ENCODE measurements at regions not wholly inside any gene's neighbourhood (a gene's known extent, or its start where the extent isn't known, plus 50 kb on each side); places are given as distances from the start of the nearest gene placed in this dataset.
A peak's percentile ranks its signal among the peaks of the same experiment; 100 is the strongest.

DNA sequence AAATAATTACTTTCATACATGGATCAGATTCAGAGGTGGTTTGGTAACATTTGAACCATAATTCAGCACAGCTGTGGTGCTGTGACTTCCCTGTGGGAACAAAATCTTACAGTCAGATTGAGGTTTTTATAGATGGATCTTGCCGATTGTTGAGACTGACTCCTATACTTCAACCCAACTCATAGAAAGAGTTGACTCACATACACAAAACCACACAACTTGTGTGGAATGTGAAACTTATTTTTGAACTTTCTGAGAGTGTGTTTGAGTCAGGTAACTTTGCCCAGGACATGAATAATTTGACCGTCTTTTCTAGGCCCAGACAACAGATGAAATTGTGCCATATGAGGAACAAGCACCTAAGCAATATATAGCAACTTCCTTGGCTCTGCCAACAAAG lies 1152.4 kb upstream of the AMELY start:
- TF ChIP-seq, protein P1, sequence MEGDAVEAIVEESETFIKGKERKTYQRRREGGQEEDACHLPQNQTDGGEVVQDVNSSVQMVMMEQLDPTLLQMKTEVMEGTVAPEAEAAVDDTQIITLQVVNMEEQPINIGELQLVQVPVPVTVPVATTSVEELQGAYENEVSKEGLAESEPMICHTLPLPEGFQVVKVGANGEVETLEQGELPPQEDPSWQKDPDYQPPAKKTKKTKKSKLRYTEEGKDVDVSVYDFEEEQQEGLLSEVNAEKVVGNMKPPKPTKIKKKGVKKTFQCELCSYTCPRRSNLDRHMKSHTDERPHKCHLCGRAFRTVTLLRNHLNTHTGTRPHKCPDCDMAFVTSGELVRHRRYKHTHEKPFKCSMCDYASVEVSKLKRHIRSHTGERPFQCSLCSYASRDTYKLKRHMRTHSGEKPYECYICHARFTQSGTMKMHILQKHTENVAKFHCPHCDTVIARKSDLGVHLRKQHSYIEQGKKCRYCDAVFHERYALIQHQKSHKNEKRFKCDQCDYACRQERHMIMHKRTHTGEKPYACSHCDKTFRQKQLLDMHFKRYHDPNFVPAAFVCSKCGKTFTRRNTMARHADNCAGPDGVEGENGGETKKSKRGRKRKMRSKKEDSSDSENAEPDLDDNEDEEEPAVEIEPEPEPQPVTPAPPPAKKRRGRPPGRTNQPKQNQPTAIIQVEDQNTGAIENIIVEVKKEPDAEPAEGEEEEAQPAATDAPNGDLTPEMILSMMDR (IDR thresholded peaks at IDR 0.05; ENCODE audit: borderline replicate concordance): no peak
- Histone ChIP-seq H3K27me3 (ENCODE audit: low read depth) (no peaks in the 10 kb centered on the region), H3K4me3 (no peak overlapping the region), H3K27ac (replicated peaks) (peak overlapping the region; percentile 40), H3K4me1 (no peaks in the 10 kb centered on the region), H3K36me3 (no peaks in the 10 kb centered on the region), H3K9me3 (replicated peaks) (no peaks in the 10 kb centered on the region)
- no peak for DNase-seq
- intact Hi-C loops (cut with micrococcal nuclease): no loop called here

DNA sequence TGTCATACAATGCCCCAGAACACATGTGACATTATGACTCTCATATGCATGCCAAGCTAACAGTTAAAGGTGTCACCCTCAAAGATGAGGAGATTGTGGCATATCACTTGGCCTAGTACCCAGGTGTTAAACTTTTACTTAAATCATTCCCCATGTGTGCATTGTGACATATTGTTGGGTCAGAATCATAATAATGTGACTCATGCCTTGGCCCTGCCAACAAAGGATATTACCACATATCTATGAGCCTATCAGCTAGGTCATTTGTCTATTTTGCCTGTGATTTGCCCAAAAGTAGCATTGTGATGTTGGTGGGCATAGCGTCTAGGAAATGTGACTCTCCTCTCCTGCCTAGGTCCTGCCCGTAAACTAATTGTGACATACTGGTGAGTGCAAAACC lies 1147.1 kb upstream of the AMELY start:
- H3K27ac ChIP-seq (replicated peaks): no peak overlapping the region
- H3K4me1 ChIP-seq: no peaks in the 10 kb centered on the region
- TF ChIP-seq, protein P1 (IDR thresholded peaks at IDR 0.05; ENCODE audit: borderline replicate concordance): no peak
- no peaks in the 10 kb centered on the region for H3K9me3 ChIP-seq (replicated peaks)
- H3K36me3 ChIP-seq: no peaks in the 10 kb centered on the region
- H3K27me3 ChIP-seq (ENCODE audit: low read depth): no peaks in the 10 kb centered on the region
- intact Hi-C loops (cut with micrococcal nuclease): no loop called here
- no peak for DNase-seq
- no peak overlapping the region for H3K4me3 ChIP-seq

DNA sequence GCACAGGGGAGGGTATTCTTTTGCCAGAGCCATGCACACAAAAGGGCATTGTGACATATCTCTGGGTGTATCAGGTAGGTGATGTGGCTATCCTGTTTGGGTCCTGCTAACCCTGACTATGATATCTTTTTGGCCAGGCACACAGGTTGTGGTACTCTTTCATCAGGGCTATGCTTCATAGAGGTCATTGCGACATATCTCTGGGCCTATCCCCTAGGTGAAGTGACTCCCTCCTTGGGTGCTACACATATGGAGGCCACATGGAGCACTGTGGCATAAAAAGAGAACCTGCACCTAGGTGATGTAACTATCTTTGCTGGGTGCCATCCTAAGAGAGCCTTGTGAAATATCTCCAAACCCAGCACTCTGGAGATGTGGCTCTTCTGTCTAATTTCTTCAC lies 1139.8 kb upstream of the AMELY start:
- Histone ChIP-seq H3K4me1 (no peaks in the 10 kb centered on the region), H3K27ac (replicated peaks) (no peak overlapping the region), H3K9me3 (replicated peaks) (no peaks in the 10 kb centered on the region), H3K36me3 (no peaks in the 10 kb centered on the region), H3K27me3 (ENCODE audit: low read depth) (no peaks in the 10 kb centered on the region), H3K4me3 (no peak overlapping the region)
- DNase-seq: no peak
- TF ChIP-seq, protein P1 (IDR thresholded peaks at IDR 0.05; ENCODE audit: borderline replicate concordance): no peak
- intact Hi-C loops (cut with micrococcal nuclease): no loop called here

DNA sequence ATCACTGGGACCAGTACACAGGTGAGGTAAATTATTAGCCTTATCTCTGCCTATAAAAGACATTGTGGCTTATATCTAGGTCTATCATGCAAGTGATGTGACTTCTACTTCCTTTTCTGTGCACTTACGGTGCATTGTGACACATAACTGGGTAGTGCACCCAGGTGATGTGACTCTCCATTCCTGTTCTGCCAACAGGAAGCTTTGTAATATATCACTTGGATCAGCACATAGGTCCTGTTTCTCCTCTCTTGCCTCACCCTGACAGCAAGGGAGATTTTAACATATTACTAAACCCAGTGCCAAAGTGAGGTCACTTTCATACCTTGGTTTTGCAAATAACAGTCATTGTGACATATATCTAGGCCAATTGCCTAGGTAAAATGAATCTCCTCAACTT lies 1129.7 kb upstream of the AMELY start:
- intact Hi-C loops (cut with micrococcal nuclease): no loop called here
- TF ChIP-seq, protein P1 (IDR thresholded peaks at IDR 0.05; ENCODE audit: borderline replicate concordance): no peak
- H3K27me3 ChIP-seq (ENCODE audit: low read depth): no peaks in the 10 kb centered on the region
- no peaks in the 10 kb centered on the region for H3K4me1 ChIP-seq
- no peaks in the 10 kb centered on the region for H3K36me3 ChIP-seq
- H3K27ac ChIP-seq (replicated peaks): no peak overlapping the region
- DNase-seq: no peak
- H3K4me3 ChIP-seq: no peak overlapping the region
- no peaks in the 10 kb centered on the region for H3K9me3 ChIP-seq (replicated peaks)

DNA sequence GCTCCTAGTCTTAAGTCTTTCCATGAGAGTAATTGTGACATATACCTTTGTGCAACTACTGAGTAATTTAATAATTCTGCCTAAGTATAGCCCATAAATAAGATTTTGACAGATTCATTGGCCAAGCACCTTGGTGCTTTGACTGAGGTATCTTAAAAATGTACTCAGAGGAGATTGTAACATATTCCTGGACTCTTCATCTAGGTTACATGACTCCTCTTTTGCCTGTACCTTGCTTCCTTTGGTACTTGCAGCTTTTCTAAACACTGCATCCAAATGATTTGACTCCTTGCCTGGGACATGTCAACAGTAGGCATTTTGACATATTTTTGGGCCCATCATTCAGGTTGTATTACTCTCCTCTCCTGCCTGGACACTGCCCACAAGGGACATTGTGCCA lies 1125.0 kb upstream of the AMELY start:
- H3K27ac ChIP-seq (replicated peaks): no peak overlapping the region
- no peaks in the 10 kb centered on the region for H3K36me3 ChIP-seq
- no peaks in the 10 kb centered on the region for H3K4me1 ChIP-seq
- no peak for DNase-seq
- no peaks in the 10 kb centered on the region for H3K27me3 ChIP-seq (ENCODE audit: low read depth)
- no peak overlapping the region for H3K4me3 ChIP-seq
- H3K9me3 ChIP-seq (replicated peaks): no peaks in the 10 kb centered on the region
- intact Hi-C loops (cut with micrococcal nuclease): no loop called here
- TF ChIP-seq, protein P1 (IDR thresholded peaks at IDR 0.05; ENCODE audit: borderline replicate concordance): no peak

DNA sequence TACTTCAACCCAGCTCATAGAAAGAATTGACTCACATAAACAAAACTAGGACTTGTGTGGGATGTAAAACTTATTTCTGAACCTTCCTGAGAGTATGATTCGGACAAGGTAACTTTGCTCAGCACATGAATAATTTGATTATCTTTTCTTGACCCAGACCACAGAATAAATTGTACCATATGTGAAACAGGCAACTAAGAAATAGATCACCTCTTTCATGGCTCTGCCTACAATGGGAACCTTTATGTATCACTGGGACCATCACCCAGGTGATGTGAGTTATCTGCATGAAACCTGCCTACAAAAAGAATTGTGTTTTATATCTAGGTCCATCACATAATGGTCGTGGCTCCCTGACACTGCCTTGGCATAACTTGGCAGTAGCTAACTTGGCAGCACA lies 1124.1 kb upstream of the AMELY start:
- Histone ChIP-seq H3K27ac (replicated peaks) (no peak overlapping the region), H3K4me1 (no peaks in the 10 kb centered on the region), H3K4me3 (no peak overlapping the region), H3K27me3 (ENCODE audit: low read depth) (no peaks in the 10 kb centered on the region), H3K9me3 (replicated peaks) (no peaks in the 10 kb centered on the region), H3K36me3 (no peaks in the 10 kb centered on the region)
- no peak for DNase-seq
- TF ChIP-seq, protein P1 (IDR thresholded peaks at IDR 0.05; ENCODE audit: borderline replicate concordance): no peak
- intact Hi-C loops (cut with micrococcal nuclease): no loop called here
